ENCODE measurements at regions not wholly inside any gene's neighbourhood (a gene's known extent, or its start where the extent isn't known, plus 50 kb on each side); places are given as distances from the start of the nearest gene placed in this dataset.

DNA sequence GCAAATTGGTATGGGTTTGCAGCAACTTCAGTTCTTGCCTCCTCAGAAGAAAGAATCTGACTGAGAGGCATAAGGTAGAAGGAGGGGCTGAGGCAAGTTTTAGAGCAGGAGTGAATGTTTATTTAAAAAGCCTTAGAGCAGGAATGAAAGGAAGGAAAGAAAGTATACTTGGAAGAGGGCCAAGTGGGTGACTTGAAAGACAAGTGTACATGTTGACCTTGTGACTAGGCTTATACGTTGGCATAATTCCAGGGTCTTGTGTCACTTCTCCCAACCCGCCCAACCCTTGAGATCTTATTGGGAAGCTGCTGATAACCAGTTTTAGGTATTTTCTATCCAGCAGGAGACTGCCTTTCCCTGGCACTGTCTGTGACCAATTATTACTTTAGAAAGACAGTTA, 436.9 kb upstream of the ZNF717 start:
- TF ChIP-seq PPARA (CRISPR knock-in tag; IDR thresholded peaks at IDR 0.05; ENCODE audit: borderline replicate concordance) (no peak), ARNTL (CRISPR knock-in tag; IDR thresholded peaks at IDR 0.05; ENCODE audit: borderline replicate concordance, low read depth) (no peak), ISL1 (CRISPR knock-in tag; IDR thresholded peaks at IDR 0.05) (no peak), ZFP30 (CRISPR knock-in tag; IDR thresholded peaks at IDR 0.05) (no peak), ZFP3 (CRISPR knock-in tag; IDR thresholded peaks at IDR 0.05) (no peak), ESRRG (CRISPR knock-in tag; IDR thresholded peaks at IDR 0.05) (no peak)
- TF ChIP-seq, protein P1, sequence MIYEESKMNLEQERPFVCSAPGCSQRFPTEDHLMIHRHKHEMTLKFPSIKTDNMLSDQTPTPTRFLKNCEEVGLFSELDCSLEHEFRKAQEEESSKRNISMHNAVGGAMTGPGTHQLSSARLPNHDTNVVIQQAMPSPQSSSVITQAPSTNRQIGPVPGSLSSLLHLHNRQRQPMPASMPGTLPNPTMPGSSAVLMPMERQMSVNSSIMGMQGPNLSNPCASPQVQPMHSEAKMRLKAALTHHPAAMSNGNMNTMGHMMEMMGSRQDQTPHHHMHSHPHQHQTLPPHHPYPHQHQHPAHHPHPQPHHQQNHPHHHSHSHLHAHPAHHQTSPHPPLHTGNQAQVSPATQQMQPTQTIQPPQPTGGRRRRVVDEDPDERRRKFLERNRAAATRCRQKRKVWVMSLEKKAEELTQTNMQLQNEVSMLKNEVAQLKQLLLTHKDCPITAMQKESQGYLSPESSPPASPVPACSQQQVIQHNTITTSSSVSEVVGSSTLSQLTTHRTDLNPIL (CRISPR knock-in tag; IDR thresholded peaks at IDR 0.05; ENCODE audit: low read depth): no peak

All from SK-N-SH treated with all-trans-retinoic acid at 6 μM for 48 hours (cell line).